SK-N-SH (cell line): ENCODE measurements at regions not wholly inside any gene's neighbourhood (a gene's known extent, or its start where the extent isn't known, plus 50 kb on each side); places are given as distances from the start of the nearest gene placed in this dataset.

Experiments used
- CHD2 ChIP-seq: fragments of 150-350 bp; IDR thresholded peaks from 2 replicates; pipeline ENCODE4 v1.6.1; 2018; ENCODE audit warnings: low read length; ENCODE audit not compliant: partially characterized antibody
- CTCF ChIP-seq: fragments of 200-600 bp; sonication (generic); IDR thresholded peaks from 2 replicates; pipeline ENCODE4 v1.6.1; 2017; ENCODE audit warnings: antibody characterized with exemption, mild to moderate bottlenecking, moderate library complexity
- ELF1 ChIP-seq: IDR thresholded peaks from 2 replicates; pipeline ENCODE4 v1.4.0; 2012
- EP300 ChIP-seq, 2 experiments: IDR thresholded peaks; 2 replicates each; pipeline versions ENCODE4 v1.4.0 to v1.6.1; 2012; ENCODE audit warnings: borderline replicate concordance in 1 of 2, low read depth in 1 of 2, low read length in 1 of 2
- EZH2phosphoT487 ChIP-seq: fragments of 200-600 bp; sonication (generic); IDR thresholded peaks from 2 replicates; pipeline ENCODE4 v1.6.1; 2017; ENCODE audit warnings: low read depth, mixed run types, mild to moderate bottlenecking, antibody characterized with exemption, moderate library complexity, borderline replicate concordance
- GABPA ChIP-seq: IDR thresholded peaks from 2 replicates; pipeline ENCODE4 v1.4.0; 2012; ENCODE audit warnings: low read depth, mild to moderate bottlenecking
- NRF1 ChIP-seq: IDR thresholded peaks from 2 replicates; pipeline ENCODE4 v1.6.1; 2012; ENCODE audit warnings: low read depth, mild to moderate bottlenecking, low read length
- POLR2AphosphoS5 ChIP-seq: IDR thresholded peaks from 2 replicates; pipeline ENCODE4 v1.6.1; 2012; ENCODE audit warnings: low read depth, low read length
- TAF1 ChIP-seq: IDR thresholded peaks from 2 replicates; pipeline ENCODE4 v1.6.1; 2012; ENCODE audit warnings: low read depth, mild to moderate bottlenecking, low read length, moderate library complexity, borderline replicate concordance
- USF1 ChIP-seq: IDR thresholded peaks from 2 replicates; pipeline ENCODE4 v1.4.0; 2012; ENCODE audit warnings: low read depth, borderline replicate concordance
- USF2 ChIP-seq: fragments of 150-350 bp; IDR thresholded peaks from 2 replicates; pipeline ENCODE4 v1.6.1; 2017; ENCODE audit warnings: antibody characterized with exemption, low read length, low read depth, borderline replicate concordance

- TF ChIP-seq CTCF (no peak), POLR2AphosphoS5 (no peak), GABPA (no peak), TAF1 (no peak), USF1 (no peak), ELF1 (no peak), EP300 (IDR thresholded peaks at IDR 0.05; ENCODE audit: borderline replicate concordance in 1 of 2, low read depth in 1 of 2, low read length in 1 of 2) (no peak), EZH2phosphoT487 (no peak), USF2 (no peak), NRF1 (no peak), CHD2 (no peak)
These were observed 79.8 kb upstream of the WNT4 start for GRCh38 chr1:22222723-22223122.
